ENCODE measurements at regions not wholly inside any gene's neighbourhood (a gene's known extent, or its start where the extent isn't known, plus 50 kb on each side); places are given as distances from the start of the nearest gene placed in this dataset.

GRCh38 chr9:135309763-135310125 lies 169.8 kb upstream of the PPP1R26 start:
- Histone ChIP-seq H3K79me2 (ENCODE audit: control insufficient read depth, insufficient read depth, low read length) (no peaks in the 10 kb centered on the region), H3K27me3 (ENCODE audit: control insufficient read depth in 2 of 2, insufficient read depth in 2 of 2, low read length in 2 of 2) (peaks cover 11 to 36% of the 10 kb centered on the region in 2 experiments; a peak in 3 of 5 replicates), H3K9me1 (ENCODE audit: control insufficient read depth, insufficient read depth, low read length) (no peaks in the 10 kb centered on the region), H2AFZ (ENCODE audit: low read depth, low read length) (no peak overlapping the region), H3K4me3 (no peak overlapping the region), H3K4me1 (replicated peaks in 1 of 2; ENCODE audit: control insufficient read depth in 2 of 2, insufficient read depth in 2 of 2, low read length in 2 of 2) (no peaks in the 10 kb centered on the region), H4K20me1 (replicated peaks; ENCODE audit: control insufficient read depth, insufficient read depth, low read length) (no peaks in the 10 kb centered on the region), H3K9ac (ENCODE audit: insufficient read depth in 1 of 2, low read depth in 2 of 2, low read length in 2 of 2) (no peak overlapping the region), H3K9me3 (replicated peaks; ENCODE audit: control insufficient read depth, insufficient read depth, low read depth, low read length) (no peaks in the 10 kb centered on the region), H3K36me3 (ENCODE audit: control insufficient read depth, insufficient read depth, low read length) (no peaks in the 10 kb centered on the region), H3K4me2 (ENCODE audit: insufficient read depth, low read length) (no peak overlapping the region), H3K27ac (ENCODE audit: extremely low read depth, low read depth, low read length) (no peak overlapping the region)
- BruUV-seq (replicated peaks) = no TSS peak
- POLR2A ChIA-PET = interaction anchor here (0.6 to 1.0 kb wide), 2 partner anchors 13 to 124 kb away, joined by 3 read pairs; no protein-coding TSS in a partner anchor
- ATAC-seq (no peak), DNase-seq (ENCODE audit: extremely low read depth in 1 of 4, low spot score in 3 of 4) (no peak), FAIRE-seq (no peak)
- WGBS (ENCODE audit: insufficient coverage, low coverage, missing lambda C conversion rate) = 0% methylated on average over 7 of the region's 11 CpGs
- TF ChIP-seq SMAD3 (CRISPR knock-in tag; conservative IDR thresholded peaks at IDR 0.05) (no peak), ZNF277 (CRISPR knock-in tag; IDR thresholded peaks at IDR 0.05; ENCODE audit: borderline replicate concordance) (no peak), BRD9 (IDR thresholded peaks at IDR 0.05; ENCODE audit: low read depth, partially characterized antibody) (no peak), ARID3A (IDR thresholded peaks at IDR 0.05; ENCODE audit: borderline replicate concordance, low read depth, low read length) (no peak), NCOA6 (IDR thresholded peaks at IDR 0.05) (no peak), ZNF143 (CRISPR knock-in tag; IDR thresholded peaks at IDR 0.05) (no peak), KDM4B (IDR thresholded peaks at IDR 0.05; ENCODE audit: borderline replicate concordance in 2 of 2, low read depth in 1 of 2) (no peak), RNF219 (CRISPR knock-in tag; IDR thresholded peaks at IDR 0.05) (no peak), LCOR (CRISPR knock-in tag; IDR thresholded peaks at IDR 0.05) (no peak), ZNF696 (CRISPR knock-in tag; conservative IDR thresholded peaks at IDR 0.05) (no peak), ZBTB7A (IDR thresholded peaks at IDR 0.05; ENCODE audit: borderline replicate concordance, control insufficient read depth, low read depth, low read length) (no peak), DDX20 (tag; IDR thresholded peaks at IDR 0.05; ENCODE audit: low read depth) (no peak), SMARCA5 (IDR thresholded peaks at IDR 0.05) (no peak), NR4A1 (CRISPR knock-in tag; IDR thresholded peaks at IDR 0.05) (no peak), NR4A1 (tag; IDR thresholded peaks at IDR 0.05) (no peak), ZNF740 (CRISPR knock-in tag; IDR thresholded peaks at IDR 0.05) (no peak), ZNF740 (tag; IDR thresholded peaks at IDR 0.05) (no peak)
- in situ Hi-C loops (cut with MboI) (no loop called here), intact Hi-C loops (cut with micrococcal nuclease) (no loop called here)
- CTCF ChIA-PET (ENCODE audit: low intra/inter-chr PET ratio) = no interaction called here

Measured in K562 (cell line).